HepG2 (cell line): ENCODE measurements at regions not wholly inside any gene's neighbourhood (a gene's known extent, or its start where the extent isn't known, plus 50 kb on each side); places are given as distances from the start of the nearest gene placed in this dataset.

Source experiments
- ATAC-seq: fragments of 200-7000 bp; cut with Tn5 transposase; 3 replicates; pipeline ENCODE4 v1.9.1; 2020; ENCODE audit warnings: mild to moderate bottlenecking, moderate library complexity
- BruUV-seq: library from RNA; stranded (reverse); fragments of 400-500 nt; replicated peaks from 2 replicates; lab custom pipeline; 2021; lab: Mats Ljungman, UMichigan
- CTCF ChIA-PET: fragments of 300-600 bp; formaldehyde crosslinking; extraction: SDS; loops from one replicate; lab custom pipeline; 2021; ENCODE audit warnings: low total read pairs, inconsistent platforms, low intra/inter-chr PET ratio; lab: Yijun Ruan, JAX
- POLR2A ChIA-PET: fragments of 350-600 bp; sonication (Branson Sonifier 250); formaldehyde crosslinking; loops from one replicate; lab custom pipeline; 2020; ENCODE audit warnings: antibody characterized with exemption, inconsistent platforms; lab: Yijun Ruan, JAX
- DNase-seq: peaks from one replicate; pipeline ENCODE4 v3.0.0-alpha.2; 2015; ENCODE audit warnings: low spot score
- FAIRE-seq: peaks from 3 replicates; lab custom pipeline; 2011; peaks lifted over from hg19 to GRCh38; lab: Jason Lieb, UNC
- H2AFZ ChIP-seq: one replicate; pipeline ENCODE4 v1.6.1; 2011; ENCODE audit warnings: low read length, inconsistent platforms
- H3K27ac ChIP-seq: fragments of 300-600 bp; 3 replicates; pipeline ENCODE4 v1.8.0; 2011; ENCODE audit warnings: mixed run types, mild to moderate bottlenecking, mixed read lengths, low read length, inconsistent platforms; ENCODE audit not compliant: insufficient read depth; ENCODE audit errors: extremely low read length
- H3K27me3 ChIP-seq, 2 experiments: fragments of 200-600 bp in 1 of 2; 2 replicates in 1 of 2; 3 replicates in 1 of 2; pipeline versions ENCODE4 v1.6.0 to v1.8.0; 2011; ENCODE audit warnings: low read length in 2 of 2, mild to moderate bottlenecking in 2 of 2, moderate library complexity in 2 of 2, inconsistent platforms in 1 of 2; ENCODE audit not compliant: insufficient read depth in 2 of 2, control insufficient read depth in 1 of 2
- H3K36me3 ChIP-seq, 2 experiments: fragments of 200-600 bp in 1 of 2; replicated peaks in 1 of 2; 2 replicates in 1 of 2; 3 replicates in 1 of 2; pipeline versions ENCODE4 v1.5.1 to v1.8.0; 2011; ENCODE audit warnings: low read length in 2 of 2, inconsistent platforms in 1 of 2; ENCODE audit not compliant: insufficient read depth in 2 of 2, control insufficient read depth in 1 of 2
- H3K4me1 ChIP-seq: 2 replicates; pipeline ENCODE4 v1.5.1; 2012; ENCODE audit warnings: low read length, inconsistent platforms; ENCODE audit not compliant: insufficient read depth
- H3K4me2 ChIP-seq: 2 replicates; pipeline ENCODE4 v1.6.0; 2011; ENCODE audit warnings: low read depth, low read length, inconsistent platforms
- H3K4me3 ChIP-seq, 3 experiments: fragments of 200-600 bp in 1 of 3; sonication (generic), shearing (Covaris generic) in 1 of 3; replicated peaks in 1 of 3; 2 replicates each; pipeline ENCODE4 v1.5.1; 2011 to 2016; ENCODE audit warnings: low read length in 3 of 3, inconsistent platforms in 2 of 3, low read depth in 2 of 3, mild to moderate bottlenecking in 2 of 3, control low read depth in 1 of 3, mixed read lengths in 1 of 3; ENCODE audit not compliant: insufficient read depth in 1 of 3
- H3K79me2 ChIP-seq: one replicate; pipeline ENCODE4 v1.6.1; 2011; ENCODE audit warnings: low read length, inconsistent platforms; ENCODE audit not compliant: insufficient read depth
- H3K9ac ChIP-seq: 2 replicates; pipeline ENCODE4 v1.6.0; 2011; ENCODE audit warnings: mild to moderate bottlenecking, low read depth, low read length, inconsistent platforms; ENCODE audit not compliant: insufficient read depth
- H3K9me3 ChIP-seq: 2 replicates; pipeline ENCODE4 v1.5.1; 2012; ENCODE audit warnings: mild to moderate bottlenecking, low read length
- H4K20me1 ChIP-seq: 2 replicates; pipeline ENCODE4 v1.6.0; 2011; ENCODE audit warnings: inconsistent platforms, mild to moderate bottlenecking, low read length, moderate library complexity; ENCODE audit not compliant: insufficient read depth
- ATF7 ChIP-seq, 2 experiments: fragments of 450-650 bp in 1 of 2; sonication (generic) in 1 of 2; formaldehyde crosslinking in 1 of 2; IDR thresholded peaks; 2 replicates each; pipeline versions ENCODE4 v1.4.0 to v1.6.1; 2016 to 2020; ENCODE audit warnings: antibody characterized with exemption in 1 of 2, mild to moderate bottlenecking in 1 of 2, missing genetic modification reagents in 1 of 2
- HOXA5 ChIP-seq: sonication (generic); formaldehyde crosslinking; IDR thresholded peaks from 2 replicates; pipeline ENCODE4 v1.4.0; 2020; ENCODE audit warnings: missing genetic modification reagents
- MEIS1 ChIP-seq: sonication (generic); formaldehyde crosslinking; IDR thresholded peaks from 2 replicates; pipeline ENCODE4 v1.9.0; 2021; ENCODE audit warnings: mild to moderate bottlenecking, missing genetic modification reagents, moderate library complexity, borderline replicate concordance
- RFX1 ChIP-seq: fragments of 450-650 bp; IDR thresholded peaks from 2 replicates; pipeline ENCODE4 v1.6.1; 2017
- SPEN ChIP-seq: sonication (generic); formaldehyde crosslinking; IDR thresholded peaks from 2 replicates; pipeline ENCODE4 v1.5.1; 2020; ENCODE audit warnings: low read depth, mild to moderate bottlenecking, missing genetic modification reagents
- ZBTB26 ChIP-seq: IDR thresholded peaks from 2 replicates; pipeline ENCODE4 v1.6.1; 2016; ENCODE audit warnings: missing compliant biosample characterization, missing genetic modification reagents, borderline replicate concordance
- ZBTB7B ChIP-seq: sonication (generic); formaldehyde crosslinking; IDR thresholded peaks from 2 replicates; pipeline ENCODE4 v1.4.0; 2020; ENCODE audit warnings: missing genetic modification reagents
- ZMAT3 ChIP-seq: sonication (generic); formaldehyde crosslinking; conservative IDR thresholded peaks from 2 replicates; pipeline ENCODE4 v1.7.0; 2021; ENCODE audit warnings: missing genetic modification reagents
- ZNF367 ChIP-seq: sonication (generic); formaldehyde crosslinking; IDR thresholded peaks from 2 replicates; pipeline ENCODE4 v1.4.0; 2020; ENCODE audit warnings: missing genetic modification reagents, borderline replicate concordance
- ZNF629 ChIP-seq: sonication (generic); formaldehyde crosslinking; conservative IDR thresholded peaks from 2 replicates; pipeline ENCODE4 v1.5.0; 2020; ENCODE audit warnings: missing genetic modification reagents
- WGBS: methylation state at CpG from one replicate; pipeline ENCODE4 v1.1.6; 2017; ENCODE audit warnings: low lambda C conversion rate; 5-methylcytosine and 5-hydroxymethylcytosine counted together
- in situ Hi-C: cut with HindIII; loops from 2 replicates; pipeline ENCODE4 v1.10.0; 2017; ENCODE audit warnings: low pct_unique_long_range_greater_than_20kb; ENCODE audit not compliant: extremely low pct_ligation_motif_present
- intact Hi-C: fragments of 100-400 bp; cut with micrococcal nuclease; formaldehyde crosslinking; loops from one replicate; pipeline ENCODE4 v1.10.0; 2022; ENCODE audit not compliant: unreplicated experiment
- TF ChIP-seq, protein P1 (sequence below): sonication (generic); formaldehyde crosslinking; IDR thresholded peaks from 2 replicates; pipeline ENCODE4 v1.4.0; 2020; ENCODE audit warnings: missing genetic modification reagents

DNA sequence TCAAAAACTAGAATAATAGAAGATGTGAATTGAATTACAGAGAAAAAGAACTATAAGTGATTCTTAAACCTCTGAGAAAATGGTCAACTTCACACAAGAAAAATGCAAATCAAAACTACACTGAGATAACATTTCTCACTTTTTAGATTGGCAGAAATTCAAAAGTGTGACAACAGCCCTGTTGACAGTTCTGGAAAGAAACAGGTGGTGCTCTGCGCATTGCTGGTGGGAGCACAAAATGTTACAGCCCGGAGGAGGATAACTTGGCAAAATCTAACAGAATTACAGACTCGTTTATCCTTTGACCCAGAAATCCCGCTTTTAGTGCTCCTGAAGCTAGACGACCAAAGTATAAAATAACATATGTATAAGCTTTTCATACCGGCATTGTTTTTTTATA is 222.5 kb upstream of the CNTN1 start:
- WGBS, result 19% methylated on average over 6 of the region's 6 CpGs
- no TSS peak for BruUV-seq
- Histone ChIP-seq H3K4me2 (no peak overlapping the region), H4K20me1 (no peaks in the 10 kb centered on the region), H2AFZ (no peak overlapping the region), H3K4me1 (no peaks in the 10 kb centered on the region), H3K9ac (no peak overlapping the region), H3K27ac (no peak overlapping the region), H3K36me3 (no peaks in the 10 kb centered on the region), H3K27me3 (no peaks in the 10 kb centered on the region; a peak in 1 of 5 replicates), H3K4me3 (no peak overlapping the region), H3K79me2 (no peaks in the 10 kb centered on the region), H3K9me3 (no peaks in the 10 kb centered on the region)
- in situ Hi-C loops (no loop called here), intact Hi-C loops (no loop called here)
- TF ChIP-seq HOXA5 (CRISPR knock-in tag) (no peak), ZNF367 (no peak), ZNF629 (CRISPR knock-in tag) (no peak), ATF7 (IDR thresholded peaks at IDR 0.05) (no peak), ATF7 (CRISPR knock-in tag; IDR thresholded peaks at IDR 0.05) (no peak), ZBTB7B (CRISPR knock-in tag) (no peak), ZMAT3 (CRISPR knock-in tag) (no peak), SPEN (CRISPR knock-in tag) (no peak), MEIS1 (CRISPR knock-in tag) (no peak), RFX1 (no peak), ZBTB26 (no peak)
- TF ChIP-seq, protein P1, sequence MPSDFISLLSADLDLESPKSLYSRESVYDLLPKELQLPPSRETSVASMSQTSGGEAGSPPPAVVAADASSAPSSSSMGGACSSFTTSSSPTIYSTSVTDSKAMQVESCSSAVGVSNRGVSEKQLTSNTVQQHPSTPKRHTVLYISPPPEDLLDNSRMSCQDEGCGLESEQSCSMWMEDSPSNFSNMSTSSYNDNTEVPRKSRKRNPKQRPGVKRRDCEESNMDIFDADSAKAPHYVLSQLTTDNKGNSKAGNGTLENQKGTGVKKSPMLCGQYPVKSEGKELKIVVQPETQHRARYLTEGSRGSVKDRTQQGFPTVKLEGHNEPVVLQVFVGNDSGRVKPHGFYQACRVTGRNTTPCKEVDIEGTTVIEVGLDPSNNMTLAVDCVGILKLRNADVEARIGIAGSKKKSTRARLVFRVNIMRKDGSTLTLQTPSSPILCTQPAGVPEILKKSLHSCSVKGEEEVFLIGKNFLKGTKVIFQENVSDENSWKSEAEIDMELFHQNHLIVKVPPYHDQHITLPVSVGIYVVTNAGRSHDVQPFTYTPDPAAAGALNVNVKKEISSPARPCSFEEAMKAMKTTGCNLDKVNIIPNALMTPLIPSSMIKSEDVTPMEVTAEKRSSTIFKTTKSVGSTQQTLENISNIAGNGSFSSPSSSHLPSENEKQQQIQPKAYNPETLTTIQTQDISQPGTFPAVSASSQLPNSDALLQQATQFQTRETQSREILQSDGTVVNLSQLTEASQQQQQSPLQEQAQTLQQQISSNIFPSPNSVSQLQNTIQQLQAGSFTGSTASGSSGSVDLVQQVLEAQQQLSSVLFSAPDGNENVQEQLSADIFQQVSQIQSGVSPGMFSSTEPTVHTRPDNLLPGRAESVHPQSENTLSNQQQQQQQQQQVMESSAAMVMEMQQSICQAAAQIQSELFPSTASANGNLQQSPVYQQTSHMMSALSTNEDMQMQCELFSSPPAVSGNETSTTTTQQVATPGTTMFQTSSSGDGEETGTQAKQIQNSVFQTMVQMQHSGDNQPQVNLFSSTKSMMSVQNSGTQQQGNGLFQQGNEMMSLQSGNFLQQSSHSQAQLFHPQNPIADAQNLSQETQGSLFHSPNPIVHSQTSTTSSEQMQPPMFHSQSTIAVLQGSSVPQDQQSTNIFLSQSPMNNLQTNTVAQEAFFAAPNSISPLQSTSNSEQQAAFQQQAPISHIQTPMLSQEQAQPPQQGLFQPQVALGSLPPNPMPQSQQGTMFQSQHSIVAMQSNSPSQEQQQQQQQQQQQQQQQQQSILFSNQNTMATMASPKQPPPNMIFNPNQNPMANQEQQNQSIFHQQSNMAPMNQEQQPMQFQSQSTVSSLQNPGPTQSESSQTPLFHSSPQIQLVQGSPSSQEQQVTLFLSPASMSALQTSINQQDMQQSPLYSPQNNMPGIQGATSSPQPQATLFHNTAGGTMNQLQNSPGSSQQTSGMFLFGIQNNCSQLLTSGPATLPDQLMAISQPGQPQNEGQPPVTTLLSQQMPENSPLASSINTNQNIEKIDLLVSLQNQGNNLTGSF (CRISPR knock-in tag), result no peak
- ATAC-seq, result no peak
- CTCF ChIA-PET, result no interaction called here
- FAIRE-seq, result no peak
- POLR2A ChIA-PET, result no interaction called here
- no peak for DNase-seq
